ENCODE measurements at regions not wholly inside any gene's neighbourhood (a gene's known extent, or its start where the extent isn't known, plus 50 kb on each side); places are given as distances from the start of the nearest gene placed in this dataset.

DNA sequence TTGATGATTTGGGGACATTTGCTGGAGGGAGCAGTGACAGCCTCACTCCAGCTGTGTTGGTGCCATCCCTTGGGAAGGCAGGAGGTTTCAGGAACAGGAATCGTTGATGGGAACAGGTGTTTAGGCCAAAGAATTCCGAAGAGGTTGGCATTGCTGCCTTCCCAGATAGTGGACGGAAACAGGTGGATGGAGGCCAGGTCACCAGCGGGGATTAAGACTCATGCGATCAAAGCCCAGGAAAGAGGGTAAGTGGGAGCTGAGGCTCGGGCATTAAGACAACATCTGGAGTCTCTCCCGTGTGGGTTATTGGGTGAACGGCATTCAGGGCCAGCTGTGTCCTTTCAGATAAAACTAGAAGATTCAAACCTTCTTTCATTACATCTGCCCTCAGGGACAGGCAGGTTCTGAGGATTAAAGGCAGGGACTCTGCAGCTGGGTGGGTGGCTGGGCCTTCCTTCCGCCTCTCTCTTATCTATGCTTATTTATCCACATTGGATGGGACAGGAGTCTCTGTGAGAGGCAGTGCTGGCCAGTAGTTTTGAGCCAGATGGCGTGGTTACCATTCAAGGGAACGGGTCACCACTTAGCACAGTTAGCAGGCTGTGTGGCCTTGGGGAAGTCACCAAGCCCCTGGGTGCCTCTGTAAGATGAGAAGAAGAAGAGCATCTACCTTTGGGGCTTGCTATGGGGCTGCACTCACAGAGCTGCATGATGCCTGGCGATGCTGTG is 67.6 kb downstream of the INSIG1 start:
- TF ChIP-seq CTCF (IDR thresholded peaks at IDR 0.05; ENCODE audit: extremely low read depth, missing control alignments) = no peak
- no peak for DNase-seq (ENCODE audit: low spot score)

DNA sequence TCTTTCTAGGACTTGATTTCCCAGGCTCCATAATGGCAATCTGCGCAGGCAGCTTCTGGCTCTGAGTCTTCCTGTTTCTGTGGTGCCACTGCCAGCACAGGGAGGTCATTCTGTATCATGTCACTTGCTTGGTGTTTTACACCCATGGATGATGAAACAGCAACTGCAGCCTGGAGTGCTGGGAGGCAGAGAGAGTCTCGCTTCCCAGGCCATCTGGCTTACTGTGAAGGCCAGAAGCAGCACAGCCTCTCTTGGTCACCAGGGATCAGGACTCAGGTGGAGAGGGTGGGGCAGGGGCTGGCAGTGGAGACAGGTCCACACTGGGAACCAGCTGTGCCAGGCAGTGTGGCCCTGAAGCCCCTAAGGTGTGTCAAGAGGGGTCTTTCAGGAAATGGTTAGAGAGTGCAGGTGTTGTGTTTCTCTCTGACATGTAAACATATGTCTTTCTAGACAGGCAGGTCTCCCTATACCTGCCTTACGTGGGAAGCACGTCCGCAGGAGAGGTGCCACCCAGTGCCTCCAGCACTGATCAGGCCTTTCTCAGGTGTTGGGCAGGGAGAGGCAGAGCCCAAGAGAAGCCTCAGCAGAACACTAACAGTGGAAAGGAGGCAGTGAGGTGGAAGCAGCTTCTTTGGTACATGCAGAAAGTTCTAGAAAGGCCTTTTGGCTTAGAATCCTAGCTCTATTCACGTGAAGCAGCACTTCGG is 71.4 kb downstream of the INSIG1 start:
- TF ChIP-seq CTCF (IDR thresholded peaks at IDR 0.05; ENCODE audit: extremely low read depth, missing control alignments) = no peak
- no peak for DNase-seq (ENCODE audit: low spot score)

DNA sequence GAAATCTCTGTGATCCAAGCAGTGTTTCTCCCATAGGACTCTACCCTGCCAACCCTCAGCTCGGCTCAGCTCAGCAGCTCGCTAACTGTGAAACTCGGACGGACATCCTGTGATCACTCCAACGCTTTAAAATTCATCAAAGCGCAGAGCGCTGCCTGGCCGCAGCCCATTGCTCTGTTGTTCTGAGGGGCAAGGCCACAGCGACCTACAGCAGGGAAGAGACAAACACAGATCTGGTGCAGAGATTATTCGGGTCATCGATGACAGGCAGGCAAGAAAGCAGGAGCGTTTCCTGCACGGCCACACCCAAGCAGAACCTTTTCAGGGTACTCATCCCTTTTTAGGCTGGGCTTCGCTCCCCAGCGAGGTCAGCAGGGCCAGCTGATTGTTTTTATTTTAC is 72.1 kb downstream of the INSIG1 start:
- DNase-seq (ENCODE audit: low spot score) = no peak
- no peak for TF ChIP-seq CTCF (IDR thresholded peaks at IDR 0.05; ENCODE audit: extremely low read depth, missing control alignments)

DNA sequence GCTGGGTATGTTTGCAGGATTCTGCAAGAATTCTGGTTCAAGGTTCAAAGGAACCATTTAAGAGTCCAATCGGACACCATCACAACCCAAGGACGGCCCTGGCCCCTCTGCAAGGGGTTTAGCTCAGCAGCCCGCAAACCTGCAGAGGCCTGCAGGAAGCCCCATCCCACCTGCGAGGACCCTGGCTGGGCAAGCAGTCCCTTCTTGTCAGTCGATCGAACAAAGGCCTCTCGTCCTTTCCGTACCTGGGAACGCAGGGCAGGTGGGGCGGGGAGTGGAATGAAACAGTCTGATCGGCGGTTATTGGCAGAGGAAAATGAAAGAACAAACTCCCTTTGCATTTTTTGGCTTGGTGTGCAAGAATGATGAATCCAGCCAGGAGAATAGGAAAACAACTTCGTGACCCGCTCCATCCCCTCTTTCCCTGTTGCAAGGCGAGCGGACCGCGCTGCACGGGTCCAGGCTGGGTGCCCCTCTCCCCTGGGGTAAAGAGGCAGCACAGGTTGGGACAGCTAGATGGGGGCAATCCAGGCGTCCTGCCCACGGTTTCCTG is 73.7 kb downstream of the INSIG1 start:
- TF ChIP-seq CTCF (IDR thresholded peaks at IDR 0.05; ENCODE audit: extremely low read depth, missing control alignments) = no peak
- DNase-seq (ENCODE audit: low spot score) = no peak

GRCh38 chr7:155371884-155372781 is 74.5 kb downstream of the INSIG1 start:
- TF ChIP-seq CTCF (IDR thresholded peaks at IDR 0.05; ENCODE audit: extremely low read depth, missing control alignments) = peak; percentile 42
- peak; percentile 78 for DNase-seq (ENCODE audit: low spot score)

- DNase-seq (ENCODE audit: low spot score) = no peak
Observed at GRCh38 chr7:155372782-155373358, 75.2 kb downstream of the INSIG1 start.

More at GRCh38 chr7:155372782-155373358, 75.2 kb downstream of the INSIG1 start:
- no peak for TF ChIP-seq CTCF (IDR thresholded peaks at IDR 0.05; ENCODE audit: extremely low read depth, missing control alignments)

All from GM20000 (cell line).